ENCODE measurements at regions not wholly inside any gene's neighbourhood (a gene's known extent, or its start where the extent isn't known, plus 50 kb on each side); places are given as distances from the start of the nearest gene placed in this dataset.

DNA sequence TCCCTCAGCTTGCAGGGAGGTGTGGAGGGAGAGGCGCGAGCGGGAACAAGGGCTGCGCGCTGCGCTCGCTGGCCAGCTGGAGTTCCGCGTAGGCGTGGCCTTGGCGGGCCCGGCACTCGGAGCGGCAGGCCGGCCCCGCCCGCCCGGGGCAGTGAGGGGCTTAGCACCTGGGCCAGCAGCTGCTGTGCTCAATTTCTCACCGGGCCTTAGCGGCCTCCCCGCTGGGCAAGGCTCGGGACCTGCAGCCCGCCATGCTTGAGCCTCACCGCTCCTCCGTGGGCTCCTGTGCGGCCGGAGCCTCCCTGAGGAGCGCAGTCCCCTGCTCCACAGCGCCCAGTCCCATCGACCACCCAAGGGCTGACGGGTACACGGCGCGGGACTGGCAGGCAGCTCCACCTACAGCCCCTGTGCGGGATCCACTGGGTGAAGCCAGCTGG lies 1516.4 kb downstream of the EFNA5 start:
- no peak for TF ChIP-seq EZH2 (IDR thresholded peaks at IDR 0.05; ENCODE audit: borderline replicate concordance, low read depth, low read length, severe bottlenecking)
- no peak for TF ChIP-seq MYC (IDR thresholded peaks at IDR 0.05; ENCODE audit: low read depth, low read length)
- TF ChIP-seq, protein P1, sequence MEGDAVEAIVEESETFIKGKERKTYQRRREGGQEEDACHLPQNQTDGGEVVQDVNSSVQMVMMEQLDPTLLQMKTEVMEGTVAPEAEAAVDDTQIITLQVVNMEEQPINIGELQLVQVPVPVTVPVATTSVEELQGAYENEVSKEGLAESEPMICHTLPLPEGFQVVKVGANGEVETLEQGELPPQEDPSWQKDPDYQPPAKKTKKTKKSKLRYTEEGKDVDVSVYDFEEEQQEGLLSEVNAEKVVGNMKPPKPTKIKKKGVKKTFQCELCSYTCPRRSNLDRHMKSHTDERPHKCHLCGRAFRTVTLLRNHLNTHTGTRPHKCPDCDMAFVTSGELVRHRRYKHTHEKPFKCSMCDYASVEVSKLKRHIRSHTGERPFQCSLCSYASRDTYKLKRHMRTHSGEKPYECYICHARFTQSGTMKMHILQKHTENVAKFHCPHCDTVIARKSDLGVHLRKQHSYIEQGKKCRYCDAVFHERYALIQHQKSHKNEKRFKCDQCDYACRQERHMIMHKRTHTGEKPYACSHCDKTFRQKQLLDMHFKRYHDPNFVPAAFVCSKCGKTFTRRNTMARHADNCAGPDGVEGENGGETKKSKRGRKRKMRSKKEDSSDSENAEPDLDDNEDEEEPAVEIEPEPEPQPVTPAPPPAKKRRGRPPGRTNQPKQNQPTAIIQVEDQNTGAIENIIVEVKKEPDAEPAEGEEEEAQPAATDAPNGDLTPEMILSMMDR (IDR thresholded peaks at IDR 0.05; ENCODE audit: extremely low read depth in 1 of 2, insufficient read depth in 1 of 2, low read depth in 1 of 2, low read length in 2 of 2) = no peak
- TF ChIP-seq POLR2A (IDR thresholded peaks at IDR 0.05; ENCODE audit: low read depth, low read length) = no peak
- TF ChIP-seq JUN (IDR thresholded peaks at IDR 0.05; ENCODE audit: borderline replicate concordance, insufficient read depth, insufficient read length, low read depth) = no peak
- no peak for TF ChIP-seq POLR2AphosphoS5 (IDR thresholded peaks at IDR 0.05; ENCODE audit: insufficient read depth, low read depth, low read length)
- TF ChIP-seq GATA2 (IDR thresholded peaks at IDR 0.05; ENCODE audit: insufficient read depth, insufficient read length, low read depth, low read length) = no peak
- no peak for TF ChIP-seq MAX (IDR thresholded peaks at IDR 0.05; ENCODE audit: insufficient read depth, insufficient read length)
- TF ChIP-seq FOS (IDR thresholded peaks at IDR 0.05; ENCODE audit: borderline replicate concordance, insufficient read depth, low read length) = no peak

All from endothelial cell of umbilical vein (primary cell).